ENCODE measurements at regions not wholly inside any gene's neighbourhood (a gene's known extent, or its start where the extent isn't known, plus 50 kb on each side); places are given as distances from the start of the nearest gene placed in this dataset.
A peak's percentile ranks its signal among the peaks of the same experiment; 100 is the strongest.

- no peak for DNase-seq (ENCODE audit: low read depth in 2 of 2)
Measured at GRCh38 chr10:8418631-8419030, 364.1 kb downstream of the GATA3 start.

DNA sequence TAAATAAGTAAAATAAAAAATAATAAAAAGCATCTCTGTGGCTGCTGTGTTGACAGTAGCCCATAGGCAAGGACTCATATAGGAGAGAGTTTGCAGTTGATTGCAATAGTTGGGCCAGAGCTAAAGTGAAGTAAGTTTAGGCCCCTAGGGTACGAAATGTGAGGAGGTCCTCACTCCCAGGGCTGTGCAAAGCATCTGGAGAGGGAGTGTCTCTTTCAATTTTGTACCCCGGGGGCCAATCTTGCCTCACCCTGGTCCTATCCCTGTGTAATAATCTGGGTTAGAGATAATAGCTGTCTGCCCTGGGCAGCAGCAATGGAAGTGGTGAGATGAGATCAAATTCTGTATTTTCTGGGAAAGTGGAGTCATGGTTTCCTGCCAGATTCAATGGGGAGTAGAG, 365.7 kb downstream of the GATA3 start:
- no peak for DNase-seq (ENCODE audit: low read depth in 2 of 2)

DNA sequence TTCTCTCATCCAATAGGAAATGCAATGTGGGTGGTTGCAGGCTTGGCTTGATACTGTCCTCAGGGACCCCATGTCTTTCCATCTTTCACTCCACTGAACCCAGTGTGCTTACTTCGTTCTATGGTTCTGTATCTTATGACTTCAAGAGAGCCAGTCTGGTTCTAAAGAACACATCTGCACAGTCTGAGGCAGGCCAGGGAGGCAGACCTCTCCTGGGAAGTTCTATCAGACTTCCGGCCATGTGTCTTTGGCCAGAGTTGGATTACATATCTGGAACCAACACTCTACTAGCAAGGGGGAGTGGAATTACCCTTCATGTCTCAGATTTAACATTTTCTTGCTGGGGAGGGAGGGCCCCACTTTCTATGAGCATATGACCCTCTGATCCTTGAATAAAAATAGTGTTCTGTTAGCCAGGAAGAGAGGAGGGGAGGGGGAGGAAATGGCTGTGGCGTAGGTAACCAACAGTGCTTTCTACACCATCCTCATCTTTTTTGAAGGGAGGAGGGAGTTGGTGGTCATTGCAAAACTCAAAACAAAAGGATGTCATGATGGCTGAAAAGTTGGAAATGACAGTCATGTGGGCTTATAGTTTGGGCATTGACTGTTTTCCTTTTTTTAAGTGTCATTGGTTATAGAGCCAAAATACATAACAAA, 370.2 kb downstream of the GATA3 start:
- DNase-seq (ENCODE audit: low read depth in 2 of 2): no peak

DNA sequence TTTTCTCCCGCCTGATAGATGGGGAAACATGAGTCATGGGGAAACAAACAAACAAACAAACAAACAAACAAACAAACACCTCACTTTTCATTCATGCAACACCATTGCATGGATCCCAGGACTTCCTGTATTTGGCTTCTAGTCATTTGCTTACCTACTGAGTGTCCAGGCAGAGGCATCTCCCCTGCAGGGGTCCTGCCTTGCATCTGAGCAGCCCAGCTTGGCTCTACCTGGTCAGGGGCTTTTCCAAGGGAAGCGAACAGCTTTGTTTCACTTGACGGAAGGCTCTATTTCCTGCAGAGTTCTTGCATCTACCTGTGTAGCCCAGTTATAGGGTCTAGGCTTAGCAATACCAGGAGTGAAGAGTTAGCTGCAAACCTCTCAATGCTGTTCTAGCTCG, 374.2 kb downstream of the GATA3 start:
- no peak for DNase-seq (ENCODE audit: low read depth in 2 of 2)

- DNase-seq (ENCODE audit: low read depth in 2 of 2): no peak
Measured at GRCh38 chr10:8430321-8430720, 375.8 kb downstream of the GATA3 start.

DNA sequence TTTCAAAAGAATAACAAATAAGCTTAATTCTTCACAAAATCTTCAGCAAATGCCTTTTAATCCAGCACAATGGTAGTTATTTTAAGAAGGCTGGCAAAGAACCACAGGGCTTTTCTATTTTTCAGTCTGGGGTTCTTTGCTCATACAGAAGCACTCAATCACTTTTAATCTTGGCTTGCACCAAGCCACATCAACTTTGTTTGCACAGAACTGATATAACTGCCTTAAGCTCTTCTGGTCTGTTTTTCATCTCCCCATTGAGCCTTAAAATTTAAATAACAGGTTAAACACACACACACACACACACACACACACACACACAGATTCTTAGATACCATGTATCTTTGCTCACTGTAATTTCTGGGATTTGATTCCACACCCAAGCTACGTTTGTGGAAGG, 377.0 kb downstream of the GATA3 start:
- DNase-seq (ENCODE audit: low read depth in 2 of 2): no peak

- no peak for DNase-seq (ENCODE audit: low read depth in 2 of 2)
Measured at GRCh38 chr10:8435186-8436055, 380.9 kb downstream of the GATA3 start.

GRCh38 chr10:8437896-8438295, 383.4 kb downstream of the GATA3 start:
- no peak for DNase-seq (ENCODE audit: low read depth in 2 of 2)

GRCh38 chr10:8438603-8439002, 384.1 kb downstream of the GATA3 start:
- no peak for DNase-seq (ENCODE audit: low read depth in 2 of 2)

- no peak for DNase-seq (ENCODE audit: low read depth in 2 of 2)
Measured at GRCh38 chr10:8439040-8439439, 384.6 kb downstream of the GATA3 start.

GRCh38 chr10:8444630-8445029, 390.1 kb downstream of the GATA3 start:
- DNase-seq (ENCODE audit: low read depth in 2 of 2): peak in 1 of 2 donors; percentile 12

GRCh38 chr10:8445353-8445752, 390.9 kb downstream of the GATA3 start:
- DNase-seq (ENCODE audit: low read depth in 2 of 2): no peak

DNA sequence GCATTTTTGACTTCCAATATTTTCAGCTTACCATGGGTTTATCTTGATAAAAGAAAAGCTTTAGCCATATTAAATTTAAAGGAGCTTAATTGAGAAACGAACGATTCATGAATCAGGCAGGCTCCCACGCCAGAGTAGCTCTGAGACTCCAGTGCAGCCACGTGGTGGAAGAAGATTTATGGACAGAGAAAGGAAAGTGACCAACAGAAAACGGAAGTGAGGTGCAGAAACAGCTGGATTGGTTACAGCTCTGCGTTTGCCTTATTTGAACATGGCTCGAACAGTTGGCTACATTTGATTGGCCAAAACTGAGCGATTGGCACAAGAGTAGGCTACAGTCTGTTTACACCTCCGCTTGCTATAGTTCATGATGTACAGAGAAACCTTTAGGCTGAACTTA, 395.4 kb downstream of the GATA3 start:
- DNase-seq (ENCODE audit: low read depth in 2 of 2): no peak

DNA sequence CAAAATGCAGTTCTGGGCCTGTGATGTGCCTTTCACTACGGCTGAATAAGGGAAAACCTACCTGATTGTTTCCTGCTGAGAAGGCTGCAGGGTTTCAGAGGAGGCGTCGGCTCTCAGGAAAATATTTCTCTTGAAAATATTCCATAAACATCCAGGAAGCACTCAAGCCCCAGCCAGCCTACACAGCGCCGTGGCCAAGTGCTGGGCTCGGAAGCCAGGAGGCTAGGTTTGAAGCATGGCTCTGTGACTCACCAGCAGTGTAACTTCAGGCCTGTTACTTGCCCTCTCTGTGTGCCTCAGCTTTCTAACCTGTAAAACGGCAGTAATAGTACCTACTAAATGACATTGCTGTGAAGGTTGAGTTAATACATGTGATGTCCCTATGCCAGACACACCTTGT, 399.1 kb downstream of the GATA3 start:
- DNase-seq (ENCODE audit: low read depth in 2 of 2): no peak

DNA sequence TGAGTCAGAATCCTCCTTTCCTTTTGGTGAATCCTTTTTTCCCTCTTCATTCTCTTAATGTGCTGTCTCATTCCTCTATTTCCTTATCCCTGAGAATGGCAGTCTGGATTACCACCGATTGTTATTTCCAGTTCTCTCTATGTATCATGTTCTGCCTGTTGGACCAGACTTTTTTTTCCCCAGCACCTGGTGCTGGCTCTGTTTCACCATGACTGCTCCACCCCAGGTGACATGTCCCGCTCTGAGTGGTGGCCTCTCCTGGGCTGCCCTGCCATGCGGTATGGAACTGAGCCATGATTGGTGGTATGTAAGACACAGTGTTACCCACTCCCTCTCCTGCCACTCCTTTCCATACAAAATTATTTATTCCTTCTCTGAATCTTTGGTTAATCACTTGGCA, 399.9 kb downstream of the GATA3 start:
- no peak for DNase-seq (ENCODE audit: low read depth in 2 of 2)

DNA sequence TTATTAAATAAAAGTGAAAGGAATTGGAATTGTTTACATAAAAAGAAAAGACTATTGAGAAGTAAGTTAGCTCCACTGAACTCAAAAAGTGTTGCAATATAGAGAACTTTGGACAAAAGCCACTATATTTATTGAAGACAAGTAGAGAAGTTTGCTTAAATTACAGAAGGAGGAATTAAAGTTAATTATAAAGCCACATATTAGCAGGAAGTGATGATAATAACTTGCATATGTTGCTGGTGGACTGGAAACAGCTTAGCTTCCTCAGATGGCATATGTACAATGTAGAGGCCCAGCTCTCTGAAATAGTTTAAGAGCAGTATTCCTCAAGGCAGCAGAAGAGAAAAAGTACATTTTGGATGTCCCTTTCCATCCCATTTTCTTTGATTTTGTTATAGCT, 400.7 kb downstream of the GATA3 start:
- DNase-seq (ENCODE audit: low read depth in 2 of 2): no peak

DNA sequence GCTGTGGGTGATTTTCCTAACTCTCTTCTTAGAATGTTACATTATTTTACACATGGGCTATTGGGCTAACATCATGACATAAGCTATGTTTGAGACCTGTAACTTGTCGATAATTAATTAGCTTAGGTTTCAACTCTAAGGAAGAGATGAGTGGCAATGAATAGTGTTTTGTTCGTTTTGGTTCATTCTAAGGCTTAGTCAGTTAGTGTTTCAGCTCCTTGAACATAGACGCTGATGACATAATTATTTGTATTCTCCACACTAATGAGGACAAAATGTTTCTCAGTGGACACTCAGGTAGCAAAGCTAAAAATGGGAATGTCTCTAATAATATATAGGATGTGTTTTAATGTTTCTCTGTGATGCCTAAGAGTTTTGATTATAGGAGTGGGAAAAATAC, 401.9 kb downstream of the GATA3 start:
- DNase-seq (ENCODE audit: low read depth in 2 of 2): no peak

GRCh38 chr10:8460626-8461025, 406.1 kb downstream of the GATA3 start:
- DNase-seq (ENCODE audit: low read depth in 2 of 2): no peak

DNA sequence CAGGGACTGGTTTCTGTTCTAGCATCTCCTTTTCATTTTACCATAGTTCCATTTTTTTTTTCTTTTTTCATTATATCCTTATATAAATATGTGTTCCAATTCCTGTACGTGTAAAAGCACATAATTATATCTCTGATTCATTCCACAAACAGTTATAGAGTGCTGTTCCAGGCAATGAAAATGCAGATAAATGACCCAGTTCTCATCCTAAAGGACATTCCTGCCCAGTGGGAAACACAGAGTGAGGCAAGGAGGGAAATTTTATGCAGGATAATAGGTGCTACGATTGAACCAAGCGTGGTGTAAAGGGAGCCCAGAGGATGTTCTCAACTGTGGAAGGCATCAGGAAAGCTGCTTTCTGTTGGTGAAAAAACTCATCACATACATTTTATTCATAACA, 408.1 kb downstream of the GATA3 start:
- no peak for DNase-seq (ENCODE audit: low read depth in 2 of 2)

GRCh38 chr10:8463853-8464252, 409.4 kb downstream of the GATA3 start:
- no peak for DNase-seq (ENCODE audit: low read depth in 2 of 2)

DNA sequence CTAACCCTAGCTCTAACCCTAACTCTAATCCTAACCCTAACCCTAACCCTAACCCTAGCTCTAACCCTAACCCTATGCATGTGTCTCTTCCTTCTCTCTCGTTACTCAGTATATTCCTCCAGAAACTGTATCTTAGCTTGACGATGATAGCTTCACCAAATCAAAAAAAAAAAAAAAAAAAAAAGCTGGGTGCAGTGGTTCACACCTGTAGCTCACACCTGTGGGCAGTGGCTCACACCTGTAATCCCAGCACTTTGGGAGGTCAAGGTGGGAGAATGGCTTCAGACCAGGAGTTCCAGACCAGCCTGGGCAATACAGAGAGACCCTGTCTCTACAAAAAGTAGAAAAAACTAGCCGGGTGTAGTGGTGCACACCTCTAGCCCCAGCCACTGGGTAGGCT, 414.0 kb downstream of the GATA3 start:
- DNase-seq (ENCODE audit: low read depth in 2 of 2): no peak

DNA sequence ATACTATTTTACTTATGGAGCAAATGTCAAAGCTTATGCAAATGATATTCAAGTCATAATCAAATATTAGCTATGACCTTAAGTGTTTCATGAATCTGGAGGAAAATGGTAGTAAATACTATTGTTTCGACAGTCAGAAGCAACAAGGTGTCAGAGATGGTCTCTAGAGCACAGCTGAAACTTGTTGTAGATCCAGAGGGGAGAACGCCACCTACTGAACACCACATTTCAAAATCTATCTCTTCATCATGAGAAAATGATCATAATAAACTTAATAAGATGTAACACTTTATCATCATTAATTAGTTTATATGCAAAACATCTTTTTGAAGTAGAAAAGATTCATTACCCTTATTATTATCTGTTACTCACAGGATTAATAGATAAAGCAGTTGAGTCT, 418.7 kb downstream of the GATA3 start:
- peak in 1 of 2 donors; percentile 5 for DNase-seq (ENCODE audit: low read depth in 2 of 2)

DNA sequence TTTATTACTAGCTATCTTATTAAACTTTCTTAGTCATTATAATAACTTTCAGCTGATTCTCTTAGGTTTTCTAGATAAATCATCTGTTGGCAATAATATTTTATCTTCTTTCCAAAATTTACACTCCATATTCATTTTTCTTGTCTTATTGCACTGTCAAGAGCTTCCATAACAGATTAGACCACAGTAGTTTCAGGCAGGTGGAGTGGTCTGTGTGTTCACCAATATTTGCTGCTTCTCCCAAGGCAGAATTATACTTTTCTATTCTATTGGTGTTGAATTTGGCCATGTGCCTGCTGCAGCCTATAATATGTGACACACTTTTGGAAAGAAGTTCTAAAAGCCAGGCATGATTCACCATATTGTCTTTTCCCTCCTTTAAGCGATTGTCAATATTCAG, 422.8 kb downstream of the GATA3 start:
- no peak for DNase-seq (ENCODE audit: low read depth in 2 of 2)
